Liver (tissue), 8 donors: ENCODE measurements at regions not wholly inside any gene's neighbourhood (a gene's known extent, or its start where the extent isn't known, plus 50 kb on each side); places are given as distances from the start of the nearest gene placed in this dataset.

Experiments
- DNase-seq: peaks from one replicate; pipeline ENCODE4 v3.0.0-alpha.2; 2017; ENCODE audit warnings: low spot score
- H3K27ac ChIP-seq, 2 donors: one replicate each; pipeline ENCODE4 v1.7.0; 2013; ENCODE audit warnings: inconsistent platforms in 2 of 2, low read length in 2 of 2, control low read depth in 1 of 2, low read depth in 1 of 2, mild to moderate bottlenecking in 1 of 2
- H3K27me3 ChIP-seq, 4 donors: one replicate each; pipeline versions ENCODE4 v1.6.1 to v1.7.0; 2013; ENCODE audit warnings: low read length in 3 of 4, inconsistent platforms in 1 of 4, mild to moderate bottlenecking in 1 of 4, moderate library complexity in 1 of 4; ENCODE audit not compliant: control insufficient read depth in 4 of 4, insufficient read depth in 4 of 4
- H3K36me3 ChIP-seq, 4 donors: one replicate each; pipeline versions ENCODE4 v1.6.1 to v1.7.0; 2013; ENCODE audit warnings: low read length in 3 of 4, mild to moderate bottlenecking in 3 of 4, low read depth in 1 of 4, moderate library complexity in 1 of 4; ENCODE audit not compliant: control insufficient read depth in 4 of 4, insufficient read depth in 3 of 4
- H3K4me1 ChIP-seq, 4 donors: one replicate each; pipeline versions ENCODE4 v1.6.1 to v1.7.0; 2013; ENCODE audit warnings: low read length in 3 of 4, mild to moderate bottlenecking in 3 of 4, moderate library complexity in 1 of 4; ENCODE audit not compliant: control insufficient read depth in 4 of 4, insufficient read depth in 4 of 4
- H3K4me3 ChIP-seq, 3 donors: one replicate each; pipeline versions ENCODE4 v1.6.1 to v1.7.0; 2013; ENCODE audit warnings: low read length in 3 of 3, control low read depth in 1 of 3, low read depth in 1 of 3, mild to moderate bottlenecking in 1 of 3
- H3K9ac ChIP-seq, 2 donors: one replicate each; pipeline ENCODE4 v1.7.0; 2013; ENCODE audit warnings: low read length in 2 of 2, mild to moderate bottlenecking in 2 of 2, moderate library complexity in 2 of 2, control low read depth in 1 of 2, low read depth in 1 of 2
- H3K9me3 ChIP-seq, 4 donors: one replicate each; pipeline versions ENCODE4 v1.6.1 to v1.7.0; 2013; ENCODE audit warnings: low read length in 3 of 4; ENCODE audit not compliant: control insufficient read depth in 4 of 4
- ATF3 ChIP-seq: IDR thresholded peaks from 2 replicates; pipeline ENCODE4 v1.6.1; 2016; ENCODE audit warnings: antibody characterized with exemption
- CTCF ChIP-seq: fragments of 150-350 bp; IDR thresholded peaks from 2 replicates; pipeline ENCODE4 v1.5.1; 2017; ENCODE audit warnings: improper control_type of control experiment, low read depth, low read length; ENCODE audit not compliant: missing input control
- EGR1 ChIP-seq, 2 donors: IDR thresholded peaks; 2 replicates each; pipeline ENCODE4 v1.6.1; 2016 to 2018; ENCODE audit warnings: antibody characterized with exemption in 2 of 2, low read depth in 2 of 2
- FOXA1 ChIP-seq: IDR thresholded peaks from 2 replicates; pipeline ENCODE4 v1.6.1; 2016; ENCODE audit warnings: antibody characterized with exemption
- FOXA2 ChIP-seq: IDR thresholded peaks from 2 replicates; pipeline ENCODE4 v1.6.1; 2016; ENCODE audit warnings: antibody characterized with exemption
- GABPA ChIP-seq, 2 donors: IDR thresholded peaks in 1 of 2; conservative IDR thresholded peaks in 1 of 2; 2 replicates each; pipeline ENCODE4 v1.6.1; 2016; ENCODE audit warnings: antibody characterized with exemption in 2 of 2, mild to moderate bottlenecking in 1 of 2, moderate library complexity in 1 of 2
- HNF4A ChIP-seq, 2 donors: conservative IDR thresholded peaks; 2 replicates each; pipeline ENCODE4 v1.6.1; 2016; ENCODE audit warnings: antibody characterized with exemption in 2 of 2, mild to moderate bottlenecking in 2 of 2
- HNF4G ChIP-seq: IDR thresholded peaks from 2 replicates; pipeline ENCODE4 v1.6.1; 2016; ENCODE audit warnings: antibody characterized with exemption
- JUND ChIP-seq, 2 donors: IDR thresholded peaks; 2 replicates each; pipeline ENCODE4 v1.6.1; 2016; ENCODE audit warnings: antibody characterized with exemption in 2 of 2
- MAX ChIP-seq: IDR thresholded peaks from 2 replicates; pipeline ENCODE4 v1.6.1; 2016; ENCODE audit warnings: antibody characterized with exemption
- NR2F2 ChIP-seq: IDR thresholded peaks from 2 replicates; pipeline ENCODE4 v1.6.1; 2016; ENCODE audit warnings: antibody characterized with exemption
- RAD21 ChIP-seq, 2 donors: IDR thresholded peaks; 2 replicates each; pipeline ENCODE4 v1.6.1; 2016; ENCODE audit warnings: antibody characterized with exemption in 2 of 2, mild to moderate bottlenecking in 2 of 2
- REST ChIP-seq: IDR thresholded peaks from 2 replicates; pipeline ENCODE4 v1.6.1; 2016; ENCODE audit warnings: antibody characterized with exemption, mild to moderate bottlenecking
- RXRA ChIP-seq, 2 donors: IDR thresholded peaks; 2 replicates each; pipeline ENCODE4 v1.6.1; 2017 to 2018; ENCODE audit warnings: antibody characterized with exemption in 2 of 2, mild to moderate bottlenecking in 1 of 2
- SP1 ChIP-seq: IDR thresholded peaks from 2 replicates; pipeline ENCODE4 v1.6.1; 2018; ENCODE audit warnings: antibody characterized with exemption, mild to moderate bottlenecking
- TAF1 ChIP-seq: conservative IDR thresholded peaks from 2 replicates; pipeline ENCODE4 v1.6.1; 2016; ENCODE audit warnings: antibody characterized with exemption, mild to moderate bottlenecking
- YY1 ChIP-seq: IDR thresholded peaks from 2 replicates; pipeline ENCODE4 v1.6.1; 2016; ENCODE audit warnings: antibody characterized with exemption, mild to moderate bottlenecking
- ZBTB33 ChIP-seq: IDR thresholded peaks from 2 replicates; pipeline ENCODE4 v1.6.1; 2016; ENCODE audit warnings: antibody characterized with exemption
- WGBS: extraction: QIAGEN DNeasy Blood & Tissue Kit; methylation state at CpG from one replicate; pipeline ENCODE4 v1.1.7; 2013; 5-methylcytosine and 5-hydroxymethylcytosine counted together
- donor health status: healthy.
- donor health status: healthy.
- donor health status: healthy.
- donor health status: healthy.
- donor health status: healthy.

- Histone ChIP-seq H3K27ac (no peak overlapping the region), H3K9me3 (no peaks in the 10 kb centered on the region), H3K4me3 (no peak overlapping the region), H3K4me1 (peaks cover 2 to 5% (median 4%) of the 10 kb centered on the region in 4 donors), H3K36me3 (no peaks in the 10 kb centered on the region), H3K9ac (no peak overlapping the region), H3K27me3 (no peaks in the 10 kb centered on the region)
- TF ChIP-seq YY1 (no peak), RXRA (IDR thresholded peaks at IDR 0.05) (no peak), MAX (no peak), ZBTB33 (no peak), CTCF (no peak), NR2F2 (no peak), SP1 (no peak), HNF4A (conservative IDR thresholded peaks at IDR 0.05) (no peak)
- DNase-seq = no peak
- 85% methylated on average over 1 of the region's 1 CpG for WGBS
Observed at GRCh38 chr5:96318569-96319110, 114.4 kb downstream of the PCSK1 start.

GRCh38 chr5:96317945-96318344, 115.1 kb downstream of the PCSK1 start:
- Histone ChIP-seq H3K27ac (no peak overlapping the region), H3K27me3 (no peaks in the 10 kb centered on the region), H3K4me1 (peaks cover 2 to 5% (median 3%) of the 10 kb centered on the region in 4 donors), H3K36me3 (no peaks in the 10 kb centered on the region), H3K9ac (no peak overlapping the region), H3K4me3 (no peak overlapping the region), H3K9me3 (no peaks in the 10 kb centered on the region)
- TF ChIP-seq ZBTB33 = no peak
- no peak for TF ChIP-seq REST
- TF ChIP-seq FOXA2 = no peak
- no peak for TF ChIP-seq EGR1 (IDR thresholded peaks at IDR 0.05; ENCODE audit: low read depth in 2 of 2)
- no peak for TF ChIP-seq TAF1
- TF ChIP-seq HNF4A (conservative IDR thresholded peaks at IDR 0.05) = no peak
- TF ChIP-seq ATF3 = no peak
- TF ChIP-seq SP1 = no peak
- no peak for TF ChIP-seq RAD21 (IDR thresholded peaks at IDR 0.05)
- no peak for TF ChIP-seq HNF4G
- TF ChIP-seq YY1 = no peak
- TF ChIP-seq CTCF = no peak
- no peak for TF ChIP-seq MAX
- no peak for TF ChIP-seq JUND (IDR thresholded peaks at IDR 0.05)
- TF ChIP-seq GABPA (IDR thresholded peaks at IDR 0.05 in 1 of 2, conservative IDR thresholded peaks at IDR 0.05 in 1 of 2) = no peak
- no peak for TF ChIP-seq FOXA1
- TF ChIP-seq RXRA (IDR thresholded peaks at IDR 0.05) = no peak
- no peak for DNase-seq
- WGBS = 90% methylated on average over 3 of the region's 3 CpGs
